HepG2 (cell line): ENCODE measurements at regions not wholly inside any gene's neighbourhood (a gene's known extent, or its start where the extent isn't known, plus 50 kb on each side); places are given as distances from the start of the nearest gene placed in this dataset.
"Not testable (repeated sequence)": the region's sequence is repeated elsewhere in the genome, so short reads cannot be mapped to it uniquely, and the experiment has no call there.

Experiments
- THAP7 ChIP-seq: sonication (generic); formaldehyde crosslinking; IDR thresholded peaks from 2 replicates; pipeline ENCODE4 v1.8.1; 2023; ENCODE audit warnings: mild to moderate bottlenecking, missing genetic modification reagents
- ZNF510 ChIP-seq: sonication (generic); formaldehyde crosslinking; IDR thresholded peaks from 2 replicates; pipeline ENCODE4 v1.4.0; 2020; ENCODE audit warnings: low read depth, mild to moderate bottlenecking, missing genetic modification reagents
- ZNF589 ChIP-seq: sonication (generic); formaldehyde crosslinking; conservative IDR thresholded peaks from 2 replicates; pipeline ENCODE4 v1.8.0; 2022; ENCODE audit warnings: mild to moderate bottlenecking, moderate library complexity, missing genetic modification reagents

- TF ChIP-seq ZNF510, ZNF589, THAP7 (CRISPR knock-in tag): not testable (repeated sequence)
Observed at GRCh38 chr1:172943138-172943537, 107.6 kb downstream of the TNFSF18 start.
